A673 (cell line): ENCODE measurements at regions not wholly inside any gene's neighbourhood (a gene's known extent, or its start where the extent isn't known, plus 50 kb on each side); places are given as distances from the start of the nearest gene placed in this dataset.

Experiments
- BruUV-seq: library from RNA; stranded (reverse); fragments of 400-500 nt; replicated peaks from 2 replicates; lab custom pipeline; 2021; lab: Mats Ljungman, UMichigan
- CTCF ChIA-PET: fragments of 300-600 bp; sonication (Branson Sonifier 250); formaldehyde crosslinking; loops from one replicate; lab custom pipeline; 2022; ENCODE audit warnings: antibody characterized with exemption; lab: Charles Lee
- POLR2A ChIA-PET: fragments of 300-600 bp; sonication (Branson Sonifier 250); formaldehyde crosslinking; loops from one replicate; lab custom pipeline; 2022; ENCODE audit warnings: antibody characterized with exemption; ENCODE audit not compliant: low non-redundant PET; lab: Charles Lee
- DNase-seq: peaks from one replicate; pipeline ENCODE4 v3.0.0-alpha.2; 2015; ENCODE audit warnings: low spot score
- H3K27ac ChIP-seq: fragments of 200-600 bp; sonication (generic); 2 replicates; pipeline ENCODE4 v1.5.1; 2016; ENCODE audit warnings: mixed run types, low read depth, mild to moderate bottlenecking, mixed read lengths, antibody characterized with exemption, low read length; ENCODE audit not compliant: poor library complexity, severe bottlenecking
- H3K27me3 ChIP-seq: fragments of 200-600 bp; sonication (generic); replicated peaks from 2 replicates; pipeline ENCODE4 v1.6.1; 2017; ENCODE audit warnings: mixed run types, low read depth, mild to moderate bottlenecking, mixed read lengths, antibody characterized with exemption, low read length; ENCODE audit not compliant: insufficient read depth, poor library complexity
- H3K36me3 ChIP-seq: fragments of 200-600 bp; sonication (generic); 2 replicates; pipeline ENCODE4 v1.6.1; 2016; ENCODE audit warnings: mixed run types, mild to moderate bottlenecking, mixed read lengths, antibody characterized with exemption, low read length; ENCODE audit not compliant: insufficient read depth, poor library complexity, severe bottlenecking
- H3K4me1 ChIP-seq: fragments of 200-600 bp; sonication (generic); 2 replicates; pipeline ENCODE4 v1.6.1; 2017; ENCODE audit warnings: mixed run types, mild to moderate bottlenecking, mixed read lengths, antibody characterized with exemption, low read length; ENCODE audit not compliant: insufficient read depth, poor library complexity, severe bottlenecking
- H3K4me3 ChIP-seq: fragments of 200-600 bp; sonication (generic); 2 replicates; pipeline ENCODE4 v1.5.1; 2016; ENCODE audit warnings: low read depth, mixed run types, mild to moderate bottlenecking, mixed read lengths, low read length; ENCODE audit not compliant: poor library complexity, severe bottlenecking
- H3K9me3 ChIP-seq: fragments of 200-600 bp; sonication (generic); 2 replicates; pipeline ENCODE4 v1.6.1; 2016; ENCODE audit warnings: mixed run types, low read depth, mild to moderate bottlenecking, mixed read lengths, antibody characterized with exemption, low read length; ENCODE audit not compliant: poor library complexity, severe bottlenecking
- EZH2 ChIP-seq: fragments of 200-600 bp; sonication (generic); IDR thresholded peaks from 2 replicates; pipeline ENCODE4 v1.6.1; 2017; ENCODE audit warnings: borderline replicate concordance, low read depth, mild to moderate bottlenecking, mixed read lengths, antibody characterized with exemption, low read length; ENCODE audit not compliant: poor library complexity, severe bottlenecking
- intact Hi-C: fragments of 100-400 bp; cut with micrococcal nuclease; formaldehyde crosslinking; loops from one replicate; pipeline ENCODE4 v1.10.0; 2022; ENCODE audit not compliant: unreplicated experiment
- TF ChIP-seq, protein P1 (sequence below): fragments of 300-800, 200-600 bp; sonication (generic); conservative IDR thresholded peaks from 2 replicates; pipeline ENCODE4 v1.5.1; 2017; ENCODE audit warnings: low read depth, mild to moderate bottlenecking, antibody characterized with exemption, low read length, moderate library complexity, mixed read lengths

DNA sequence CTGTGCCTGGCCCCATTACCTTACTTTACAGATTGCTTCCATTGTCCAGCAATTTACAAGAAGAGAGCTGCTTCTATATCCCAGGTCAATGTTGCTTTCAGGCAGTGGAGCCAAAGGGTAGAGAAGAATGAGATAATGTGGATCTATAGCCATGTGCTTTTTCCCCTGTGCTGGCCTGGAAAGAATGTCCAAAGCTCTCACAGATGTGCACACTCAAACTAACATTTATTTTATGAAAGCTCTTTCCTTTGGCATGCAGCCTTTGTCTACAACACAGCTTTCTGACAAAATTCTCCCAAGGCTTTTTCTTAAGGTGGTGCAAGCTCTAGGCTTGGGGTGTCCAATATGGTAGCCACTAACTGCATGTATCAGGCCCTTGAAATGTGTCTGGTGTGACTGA, 217.3 kb downstream of the LRRC70 start:
- Histone ChIP-seq H3K27me3 (no peaks in the 10 kb centered on the region), H3K27ac (no peak overlapping the region), H3K9me3 (no peaks in the 10 kb centered on the region), H3K4me3 (no peak overlapping the region), H3K4me1 (no peaks in the 10 kb centered on the region), H3K36me3 (no peaks in the 10 kb centered on the region)
- ChIA-PET CTCF (no interaction called here), POLR2A (no interaction called here)
- BruUV-seq = no TSS peak
- TF ChIP-seq EZH2 = no peak
- TF ChIP-seq, protein P1, sequence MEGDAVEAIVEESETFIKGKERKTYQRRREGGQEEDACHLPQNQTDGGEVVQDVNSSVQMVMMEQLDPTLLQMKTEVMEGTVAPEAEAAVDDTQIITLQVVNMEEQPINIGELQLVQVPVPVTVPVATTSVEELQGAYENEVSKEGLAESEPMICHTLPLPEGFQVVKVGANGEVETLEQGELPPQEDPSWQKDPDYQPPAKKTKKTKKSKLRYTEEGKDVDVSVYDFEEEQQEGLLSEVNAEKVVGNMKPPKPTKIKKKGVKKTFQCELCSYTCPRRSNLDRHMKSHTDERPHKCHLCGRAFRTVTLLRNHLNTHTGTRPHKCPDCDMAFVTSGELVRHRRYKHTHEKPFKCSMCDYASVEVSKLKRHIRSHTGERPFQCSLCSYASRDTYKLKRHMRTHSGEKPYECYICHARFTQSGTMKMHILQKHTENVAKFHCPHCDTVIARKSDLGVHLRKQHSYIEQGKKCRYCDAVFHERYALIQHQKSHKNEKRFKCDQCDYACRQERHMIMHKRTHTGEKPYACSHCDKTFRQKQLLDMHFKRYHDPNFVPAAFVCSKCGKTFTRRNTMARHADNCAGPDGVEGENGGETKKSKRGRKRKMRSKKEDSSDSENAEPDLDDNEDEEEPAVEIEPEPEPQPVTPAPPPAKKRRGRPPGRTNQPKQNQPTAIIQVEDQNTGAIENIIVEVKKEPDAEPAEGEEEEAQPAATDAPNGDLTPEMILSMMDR = no peak
- DNase-seq = no peak
- intact Hi-C loops = loop anchor here (10.0 kb wide), 1 partner anchor 1169 kb away; the partner anchor contains the start of gene HTR1A

DNA sequence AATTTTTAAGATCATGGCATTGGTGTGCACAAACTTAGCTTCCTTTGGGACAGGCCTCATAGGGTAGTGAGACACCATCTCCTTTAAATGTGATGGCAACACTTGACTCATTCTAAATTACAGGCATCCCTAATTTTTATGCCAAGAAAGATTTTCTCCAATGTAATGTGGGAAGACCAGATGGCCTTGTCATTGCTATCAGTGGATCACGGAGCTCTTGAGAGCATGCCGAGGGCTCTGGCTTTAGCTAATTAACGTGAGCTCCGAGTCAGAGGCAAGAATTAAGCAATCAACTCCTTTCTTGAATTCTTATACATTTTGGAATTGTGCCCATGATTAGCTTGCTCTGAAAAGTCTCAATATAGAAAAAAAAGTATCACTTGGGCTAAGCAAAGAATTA, 215.8 kb downstream of the LRRC70 start:
- CTCF ChIA-PET = no interaction called here
- intact Hi-C loops = loop anchor here (5.0 to 10.0 kb wide), 2 partner anchors 298 to 1170 kb away; partner anchors contain the start of gene HTR1A

DNA sequence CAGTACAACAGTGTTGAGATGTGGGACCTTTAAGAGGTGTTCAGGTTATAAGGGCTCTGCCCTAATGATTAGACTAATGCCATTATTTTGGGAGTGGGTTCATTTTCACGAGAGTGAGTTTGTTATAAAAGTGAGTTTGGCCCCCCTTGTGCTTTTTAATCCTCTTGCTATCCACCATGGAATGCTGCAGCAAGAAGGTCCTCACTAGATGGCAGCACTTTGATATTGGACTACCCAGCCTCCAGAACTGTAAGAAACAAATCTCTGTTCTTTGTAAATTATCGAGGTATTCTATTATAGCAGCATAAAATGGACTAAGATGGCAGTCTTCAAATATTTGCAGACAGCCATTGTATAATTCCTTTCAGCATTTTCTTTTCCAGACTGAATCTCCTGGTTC, 212.4 kb downstream of the LRRC70 start:
- CTCF ChIA-PET = no interaction called here
- Histone ChIP-seq H3K36me3 (no peaks in the 10 kb centered on the region), H3K9me3 (no peaks in the 10 kb centered on the region), H3K4me3 (no peak overlapping the region), H3K27ac (no peak overlapping the region), H3K27me3 (peaks cover 9% of the 10 kb centered on the region), H3K4me1 (no peaks in the 10 kb centered on the region)
- POLR2A ChIA-PET = no interaction called here
- no TSS peak for BruUV-seq
- peak; percentile 51 for DNase-seq
- intact Hi-C loops = loop anchor here (5.0 to 10.0 kb wide), 2 partner anchors 301 to 1174 kb away; partner anchors contain the start of gene HTR1A
- TF ChIP-seq EZH2 = no peak
- TF ChIP-seq, protein P1 = peak; percentile 69

More for the DNA sequence above, 215.8 kb downstream of the LRRC70 start:
- no TSS peak for BruUV-seq
- TF ChIP-seq, protein P1 = no peak
- TF ChIP-seq EZH2 = no peak
- Histone ChIP-seq H3K4me3 (no peak overlapping the region), H3K27ac (no peak overlapping the region), H3K36me3 (no peaks in the 10 kb centered on the region), H3K9me3 (no peaks in the 10 kb centered on the region), H3K27me3 (peaks cover 9% of the 10 kb centered on the region), H3K4me1 (no peaks in the 10 kb centered on the region)
- DNase-seq = no peak
- POLR2A ChIA-PET = no interaction called here
